ENCODE measurements at regions not wholly inside any gene's neighbourhood (a gene's known extent, or its start where the extent isn't known, plus 50 kb on each side); places are given as distances from the start of the nearest gene placed in this dataset.

DNA sequence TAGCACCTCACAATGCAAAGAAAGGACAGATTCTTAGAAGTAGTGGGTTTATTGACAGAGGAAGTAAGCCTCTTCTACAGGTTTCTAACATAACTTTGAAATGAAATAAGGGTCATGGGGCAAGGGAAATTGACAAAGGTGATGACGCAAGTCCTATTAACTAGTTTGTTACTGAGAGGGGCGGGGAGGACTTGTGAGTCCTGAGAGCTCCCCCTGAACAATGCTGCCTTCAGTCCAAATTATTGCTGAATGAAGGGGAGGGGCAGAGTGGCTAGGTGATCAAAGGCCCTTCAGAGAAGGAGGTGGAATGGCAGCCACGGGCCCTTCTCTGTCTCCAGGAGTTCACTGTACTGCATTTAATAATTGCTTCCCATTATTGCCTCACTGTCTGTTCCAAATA is 390.0 kb downstream of the MEIS1 start:
- TF ChIP-seq, protein P1, sequence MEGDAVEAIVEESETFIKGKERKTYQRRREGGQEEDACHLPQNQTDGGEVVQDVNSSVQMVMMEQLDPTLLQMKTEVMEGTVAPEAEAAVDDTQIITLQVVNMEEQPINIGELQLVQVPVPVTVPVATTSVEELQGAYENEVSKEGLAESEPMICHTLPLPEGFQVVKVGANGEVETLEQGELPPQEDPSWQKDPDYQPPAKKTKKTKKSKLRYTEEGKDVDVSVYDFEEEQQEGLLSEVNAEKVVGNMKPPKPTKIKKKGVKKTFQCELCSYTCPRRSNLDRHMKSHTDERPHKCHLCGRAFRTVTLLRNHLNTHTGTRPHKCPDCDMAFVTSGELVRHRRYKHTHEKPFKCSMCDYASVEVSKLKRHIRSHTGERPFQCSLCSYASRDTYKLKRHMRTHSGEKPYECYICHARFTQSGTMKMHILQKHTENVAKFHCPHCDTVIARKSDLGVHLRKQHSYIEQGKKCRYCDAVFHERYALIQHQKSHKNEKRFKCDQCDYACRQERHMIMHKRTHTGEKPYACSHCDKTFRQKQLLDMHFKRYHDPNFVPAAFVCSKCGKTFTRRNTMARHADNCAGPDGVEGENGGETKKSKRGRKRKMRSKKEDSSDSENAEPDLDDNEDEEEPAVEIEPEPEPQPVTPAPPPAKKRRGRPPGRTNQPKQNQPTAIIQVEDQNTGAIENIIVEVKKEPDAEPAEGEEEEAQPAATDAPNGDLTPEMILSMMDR (IDR thresholded peaks at IDR 0.05) = no peak
- ATAC-seq (ENCODE audit: low FRiP score) (no peak), DNase-seq (ENCODE audit: low spot score) (no peak)

DNA sequence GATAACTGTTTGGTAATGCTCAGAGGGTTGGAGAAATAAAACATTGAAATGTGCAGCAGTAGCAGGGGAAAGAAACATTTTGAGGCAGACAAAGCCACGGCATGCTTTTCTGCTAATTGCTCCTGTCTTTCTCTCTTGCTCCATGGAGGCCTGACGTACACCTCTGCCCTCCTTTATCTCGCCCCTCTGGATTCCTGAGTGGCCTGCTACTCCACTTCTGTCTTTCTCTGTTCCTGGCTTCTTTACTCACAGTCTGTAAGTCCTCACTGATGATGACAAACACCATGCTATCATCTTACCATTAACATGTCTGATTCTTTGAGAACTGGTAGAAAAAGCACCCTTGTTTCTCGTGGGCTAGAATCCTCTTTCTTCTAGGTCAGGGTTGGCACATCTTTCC is 392.9 kb downstream of the MEIS1 start:
- ATAC-seq (ENCODE audit: low FRiP score) (no peak), DNase-seq (ENCODE audit: low spot score) (no peak)
- TF ChIP-seq, protein P1 (IDR thresholded peaks at IDR 0.05) = no peak

DNA sequence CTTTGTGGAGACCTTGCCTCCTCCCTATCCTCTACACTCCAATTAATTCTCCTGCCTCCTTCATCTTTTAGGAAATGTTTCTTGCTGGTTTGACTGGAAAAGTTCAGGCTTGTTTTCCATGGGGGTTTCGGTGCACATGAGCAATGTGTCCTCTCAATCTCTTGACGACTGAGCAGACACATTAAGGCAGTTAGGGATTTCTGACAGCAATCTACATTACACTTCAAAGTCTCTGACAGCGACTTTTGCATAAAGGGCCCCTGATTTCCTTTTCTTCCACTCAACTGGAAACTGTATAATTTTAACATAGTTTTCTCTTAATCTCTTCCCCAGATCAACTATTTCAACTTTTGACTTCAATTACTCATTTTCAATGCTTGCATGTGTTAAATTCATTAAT is 394.0 kb downstream of the MEIS1 start:
- ATAC-seq (ENCODE audit: low FRiP score) (no peak), DNase-seq (ENCODE audit: low spot score) (no peak)

DNA sequence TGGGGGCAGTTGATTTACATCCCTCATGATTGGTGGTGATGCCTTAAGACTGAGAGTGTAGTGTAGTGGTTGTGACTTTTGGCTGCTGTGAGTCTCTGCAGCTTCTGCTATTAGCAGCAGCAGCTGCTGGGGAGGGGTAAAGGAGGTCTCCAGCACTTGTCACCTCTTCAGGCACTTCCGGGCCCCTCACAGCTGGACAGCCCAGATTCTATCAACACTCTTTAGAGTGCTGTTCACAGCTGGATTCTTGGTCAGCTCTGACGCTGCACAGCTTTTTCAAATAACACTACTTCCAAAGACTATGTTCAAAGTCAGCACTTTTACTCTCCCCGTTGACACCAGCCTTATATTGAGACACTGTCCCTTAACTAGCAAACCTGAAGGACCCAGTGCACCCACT is 396.0 kb downstream of the MEIS1 start:
- no peak for ATAC-seq (ENCODE audit: low FRiP score)
- TF ChIP-seq, protein P1 (IDR thresholded peaks at IDR 0.05) = no peak
- DNase-seq (ENCODE audit: low spot score) = no peak

More for the DNA sequence above, 394.0 kb downstream of the MEIS1 start:
- TF ChIP-seq, protein P1 (IDR thresholded peaks at IDR 0.05) = no peak

DNA sequence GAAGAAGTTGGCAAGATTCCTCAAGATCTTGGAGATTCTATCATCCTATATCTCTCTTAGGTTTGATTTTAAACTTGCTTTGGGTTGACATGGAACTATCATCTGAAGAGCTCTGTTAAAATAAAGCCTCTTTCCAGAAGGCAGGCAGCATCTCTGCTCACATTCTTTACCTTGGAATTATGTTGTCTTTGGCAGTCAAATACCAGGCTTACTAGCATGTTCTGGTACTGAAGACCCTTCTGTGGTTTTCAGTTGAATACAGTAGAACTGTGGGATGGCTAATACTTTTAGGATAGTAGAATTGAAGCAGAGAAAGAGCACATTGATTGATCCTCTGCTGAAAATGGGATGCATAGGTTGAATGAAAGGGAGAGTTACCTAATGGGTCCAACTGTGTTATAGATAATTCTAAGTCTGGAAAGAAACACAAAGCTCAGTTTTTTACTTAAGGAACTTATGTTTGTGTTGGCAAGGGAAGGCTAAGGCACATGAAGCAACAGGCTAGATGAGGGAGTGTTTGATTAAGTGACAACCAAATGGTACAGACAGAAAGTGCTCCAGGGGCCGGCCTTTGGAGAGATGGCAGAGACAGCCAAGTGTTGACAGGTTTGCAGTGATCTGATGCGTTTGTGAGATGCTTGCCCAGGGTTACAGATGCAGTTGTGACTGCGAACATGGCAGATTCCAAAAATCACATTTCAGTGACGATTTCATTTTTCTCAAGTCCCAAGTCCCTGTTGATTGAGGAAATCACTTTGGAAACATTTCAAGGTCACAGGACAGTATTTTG is 397.9 kb downstream of the MEIS1 start:
- TF ChIP-seq, protein P1 (IDR thresholded peaks at IDR 0.05) = no peak
- no peak for DNase-seq (ENCODE audit: low spot score)
- no peak for ATAC-seq (ENCODE audit: low FRiP score)

DNA sequence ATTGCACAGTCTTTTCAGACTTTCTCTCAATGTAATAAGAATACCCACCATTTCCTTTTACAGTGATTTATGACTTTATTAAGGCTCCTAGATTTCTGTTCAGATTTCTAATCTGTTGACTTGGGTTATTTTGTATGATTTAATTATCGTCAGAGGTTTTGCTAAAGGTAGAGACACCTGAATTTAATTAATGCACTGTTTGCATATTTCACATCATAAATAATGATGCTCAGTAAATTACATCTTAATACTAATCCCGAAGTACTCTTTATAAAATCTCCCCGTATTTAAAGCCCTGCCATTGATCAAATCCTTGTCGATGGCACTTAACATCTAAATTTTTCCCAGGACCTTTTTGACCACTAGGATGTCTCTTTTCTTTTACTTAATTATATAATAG is 399.9 kb downstream of the MEIS1 start:
- DNase-seq (ENCODE audit: low spot score) (no peak), ATAC-seq (ENCODE audit: low FRiP score) (no peak)
- TF ChIP-seq, protein P1 (IDR thresholded peaks at IDR 0.05) = no peak

DNA sequence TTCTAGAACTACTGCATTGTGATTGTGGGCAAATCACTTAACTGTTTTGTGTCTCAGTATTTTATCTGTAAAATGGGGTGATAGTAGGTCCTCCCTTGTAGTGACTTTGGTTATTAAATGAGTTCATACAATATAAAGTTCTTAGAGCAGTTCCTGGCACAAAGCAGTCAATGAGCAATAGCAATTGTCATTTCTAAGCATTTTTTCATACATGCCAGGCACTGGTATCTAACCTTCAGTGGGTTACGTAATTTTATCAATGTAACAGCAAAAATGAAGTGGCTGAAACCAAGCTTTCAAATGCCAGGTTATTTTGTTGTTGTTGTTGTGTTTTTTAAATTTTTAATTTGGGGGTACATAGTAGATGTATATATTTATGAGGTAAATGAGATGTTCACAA is 401.9 kb downstream of the MEIS1 start:
- ATAC-seq (ENCODE audit: low FRiP score) (no peak), DNase-seq (ENCODE audit: low spot score) (no peak)
- TF ChIP-seq, protein P1 (IDR thresholded peaks at IDR 0.05) = no peak
